ENCODE measurements at regions not wholly inside any gene's neighbourhood (a gene's known extent, or its start where the extent isn't known, plus 50 kb on each side); places are given as distances from the start of the nearest gene placed in this dataset.

DNA sequence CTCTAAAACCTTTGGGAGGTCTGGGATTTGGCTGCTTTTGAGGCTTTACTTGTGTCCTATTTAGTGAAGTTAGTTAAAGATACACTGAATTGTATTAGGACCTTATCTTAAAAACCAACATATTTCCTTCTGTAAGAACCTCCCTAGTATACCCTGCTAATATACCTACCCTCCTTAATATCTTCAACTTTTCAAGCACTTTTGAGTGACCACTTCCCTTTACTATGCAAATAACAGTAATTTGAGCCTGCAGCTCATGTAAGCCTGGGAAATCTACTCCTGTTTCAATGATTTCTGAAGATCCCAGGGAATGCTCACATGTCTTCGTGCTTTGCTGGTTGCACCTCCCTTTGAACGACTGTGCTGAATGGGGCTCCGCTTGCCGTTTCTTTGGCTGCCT, 358.5 kb downstream of the YTHDC2 start:
- intact Hi-C loops (cut with DNase I): no loop called here
- TF ChIP-seq, protein P1, sequence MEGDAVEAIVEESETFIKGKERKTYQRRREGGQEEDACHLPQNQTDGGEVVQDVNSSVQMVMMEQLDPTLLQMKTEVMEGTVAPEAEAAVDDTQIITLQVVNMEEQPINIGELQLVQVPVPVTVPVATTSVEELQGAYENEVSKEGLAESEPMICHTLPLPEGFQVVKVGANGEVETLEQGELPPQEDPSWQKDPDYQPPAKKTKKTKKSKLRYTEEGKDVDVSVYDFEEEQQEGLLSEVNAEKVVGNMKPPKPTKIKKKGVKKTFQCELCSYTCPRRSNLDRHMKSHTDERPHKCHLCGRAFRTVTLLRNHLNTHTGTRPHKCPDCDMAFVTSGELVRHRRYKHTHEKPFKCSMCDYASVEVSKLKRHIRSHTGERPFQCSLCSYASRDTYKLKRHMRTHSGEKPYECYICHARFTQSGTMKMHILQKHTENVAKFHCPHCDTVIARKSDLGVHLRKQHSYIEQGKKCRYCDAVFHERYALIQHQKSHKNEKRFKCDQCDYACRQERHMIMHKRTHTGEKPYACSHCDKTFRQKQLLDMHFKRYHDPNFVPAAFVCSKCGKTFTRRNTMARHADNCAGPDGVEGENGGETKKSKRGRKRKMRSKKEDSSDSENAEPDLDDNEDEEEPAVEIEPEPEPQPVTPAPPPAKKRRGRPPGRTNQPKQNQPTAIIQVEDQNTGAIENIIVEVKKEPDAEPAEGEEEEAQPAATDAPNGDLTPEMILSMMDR (IDR thresholded peaks at IDR 0.05): no peak
- no peak for DNase-seq

DNA sequence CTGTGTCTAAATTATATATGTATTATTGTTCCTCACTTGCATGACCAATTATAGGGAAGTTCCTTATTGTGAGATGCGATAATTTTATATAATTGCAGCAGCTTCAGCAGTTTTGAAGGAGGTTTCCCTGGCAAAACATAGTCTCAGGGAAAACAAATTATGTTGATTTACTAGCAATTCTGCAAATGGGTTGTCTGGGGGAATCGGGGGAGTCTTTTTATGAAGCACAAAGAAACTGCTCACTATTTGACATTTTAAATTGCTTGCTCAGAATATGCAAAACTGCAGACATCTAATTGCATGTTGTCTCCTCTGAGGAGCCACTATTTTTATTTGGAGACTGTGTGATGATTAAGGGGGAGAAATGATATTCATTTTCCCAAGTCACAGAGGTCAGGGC, 361.6 kb downstream of the YTHDC2 start:
- intact Hi-C loops (cut with DNase I): no loop called here
- Histone ChIP-seq H3K36me3 (ENCODE audit: insufficient read depth in 1 of 2, low read depth in 1 of 2) (no peaks in the 10 kb centered on the region), H3K9me3 (no peaks in the 10 kb centered on the region), H3K27me3 (ENCODE audit: insufficient read depth in 3 of 3, low read length in 2 of 3) (peaks cover 0 to 3% (median 0%) of the 10 kb centered on the region in 3 donors), H3K4me1 (no peaks in the 10 kb centered on the region), H3K4me3 (no peak overlapping the region), H3K27ac (no peak overlapping the region)
- ATAC-seq (no peak), DNase-seq (no peak)
- WGBS, 3 donors: 57 to 80% (median 75%) methylated on average over 2 of the region's 2 CpGs
- TF ChIP-seq, protein P1 (IDR thresholded peaks at IDR 0.05): no peak

More for the DNA sequence above, 358.5 kb downstream of the YTHDC2 start:
- Histone ChIP-seq H3K27ac (no peak overlapping the region), H3K27me3 (ENCODE audit: insufficient read depth in 3 of 3, low read length in 2 of 3) (peaks cover 0 to 3% (median 0%) of the 10 kb centered on the region in 3 donors), H3K9me3 (no peaks in the 10 kb centered on the region), H3K4me1 (no peaks in the 10 kb centered on the region), H3K4me3 (no peak overlapping the region), H3K36me3 (ENCODE audit: insufficient read depth in 1 of 2, low read depth in 1 of 2) (no peaks in the 10 kb centered on the region)
- no peak for ATAC-seq
- 47 to 53% (median 50%) methylated on average over 4 of the region's 4 CpGs for WGBS, 3 donors

DNA sequence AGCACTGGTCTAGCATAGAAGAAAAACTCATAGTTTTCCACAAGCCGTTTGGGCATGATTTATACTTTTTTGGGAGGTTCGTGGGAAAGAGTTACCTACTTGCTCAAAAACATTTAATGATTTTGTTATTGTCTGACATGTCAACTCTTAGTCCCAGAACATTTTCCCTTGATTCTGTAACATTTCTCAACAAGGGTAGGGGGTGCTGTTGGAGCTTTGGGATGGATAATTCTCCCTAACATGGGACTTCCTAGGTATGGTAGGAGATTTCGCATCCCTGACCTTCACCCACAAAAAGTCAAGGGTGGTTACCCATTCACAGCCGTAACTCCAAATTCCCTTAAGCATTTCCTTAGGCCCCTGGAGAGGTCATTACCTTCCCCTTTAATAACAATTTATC, 378.0 kb downstream of the YTHDC2 start:
- Histone ChIP-seq H3K4me3 (no peak overlapping the region), H3K9me3 (no peaks in the 10 kb centered on the region), H3K36me3 (ENCODE audit: insufficient read depth in 1 of 2, low read depth in 1 of 2) (no peaks in the 10 kb centered on the region), H3K4me1 (no peaks in the 10 kb centered on the region), H3K27me3 (ENCODE audit: insufficient read depth in 3 of 3, low read length in 2 of 3) (no peaks in the 10 kb centered on the region), H3K27ac (no peak overlapping the region)
- no peak for DNase-seq
- intact Hi-C loops (cut with DNase I): no loop called here
- no peak for ATAC-seq
- TF ChIP-seq, protein P1 (IDR thresholded peaks at IDR 0.05): no peak
- WGBS, 3 donors: 73 to 87% (median 78%) methylated on average over 4 of the region's 4 CpGs

DNA sequence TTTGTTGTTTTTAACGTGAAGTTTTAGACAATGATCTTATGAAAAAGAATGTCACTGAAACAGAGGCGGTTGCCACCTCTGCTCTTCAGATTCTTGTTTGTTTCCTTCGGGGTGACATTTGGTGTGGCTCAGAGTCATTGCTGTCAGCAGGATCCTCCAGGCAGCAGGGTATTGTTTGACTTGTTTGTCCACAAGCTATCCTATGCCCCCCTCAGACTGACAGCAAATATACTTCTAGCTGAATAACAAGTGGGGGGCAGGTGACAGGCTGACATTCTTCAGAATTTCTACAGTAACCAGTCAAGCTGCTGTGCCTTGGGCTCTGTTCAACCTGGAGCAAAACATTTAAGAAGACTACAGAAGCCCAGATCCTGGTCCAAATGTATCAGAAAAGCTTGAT, 383.3 kb downstream of the YTHDC2 start:
- H3K4me3 ChIP-seq: no peak overlapping the region
- no peaks in the 10 kb centered on the region for H3K9me3 ChIP-seq
- no peak overlapping the region for H3K27ac ChIP-seq
- 45 to 61% (median 58%) methylated on average over 3 of the region's 3 CpGs for WGBS, 3 donors
- intact Hi-C loops (cut with DNase I): no loop called here
- TF ChIP-seq, protein P1 (IDR thresholded peaks at IDR 0.05): no peak
- ATAC-seq: no peak
- no peaks in the 10 kb centered on the region for H3K36me3 ChIP-seq (ENCODE audit: insufficient read depth in 1 of 2, low read depth in 1 of 2)
- no peaks in the 10 kb centered on the region for H3K4me1 ChIP-seq
- peaks cover 0 to 1% (median 0%) of the 10 kb centered on the region in 3 donors for H3K27me3 ChIP-seq (ENCODE audit: insufficient read depth in 3 of 3, low read length in 2 of 3)
- DNase-seq: no peak

DNA sequence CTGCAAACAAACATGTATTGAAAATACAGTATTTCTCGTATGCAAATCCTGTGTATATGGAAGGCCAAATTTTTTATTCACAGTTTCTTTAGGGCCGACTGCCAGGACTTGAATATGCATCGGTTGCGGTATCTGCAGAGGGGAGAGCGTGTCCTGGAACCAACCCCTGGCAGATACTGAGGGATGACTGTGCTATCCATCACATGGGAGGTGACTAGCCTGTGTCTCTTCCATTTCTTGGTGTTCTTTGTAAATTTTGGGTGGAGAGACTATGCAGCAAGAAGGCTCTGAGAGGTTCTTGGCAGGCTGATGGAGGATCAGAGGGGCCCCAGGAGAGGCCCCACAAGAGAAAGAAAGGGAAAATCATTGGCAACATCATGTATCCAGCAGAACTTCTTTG, 384.3 kb downstream of the YTHDC2 start:
- ATAC-seq (no peak), DNase-seq (no peak)
- 77 to 80% (median 79%) methylated on average over 5 of the region's 5 CpGs for WGBS, 3 donors

More for the DNA sequence above, 384.3 kb downstream of the YTHDC2 start:
- Histone ChIP-seq H3K4me3 (no peak overlapping the region), H3K4me1 (no peaks in the 10 kb centered on the region), H3K27me3 (ENCODE audit: insufficient read depth in 3 of 3, low read length in 2 of 3) (peaks cover 0 to 1% (median 0%) of the 10 kb centered on the region in 3 donors), H3K27ac (no peak overlapping the region), H3K9me3 (no peaks in the 10 kb centered on the region), H3K36me3 (ENCODE audit: insufficient read depth in 1 of 2, low read depth in 1 of 2) (no peaks in the 10 kb centered on the region)
- intact Hi-C loops (cut with DNase I): no loop called here
- TF ChIP-seq, protein P1 (IDR thresholded peaks at IDR 0.05): no peak
